ENCODE measurements at regions not wholly inside any gene's neighbourhood (a gene's known extent, or its start where the extent isn't known, plus 50 kb on each side); places are given as distances from the start of the nearest gene placed in this dataset.

- no peak for DNase-seq
Observed at GRCh38 chr7:25559581-25560367, 331.5 kb upstream of the NPVF start.

- no peak for DNase-seq
Observed at GRCh38 chr7:25562673-25563182, 334.4 kb upstream of the NPVF start.

GRCh38 chr7:25565002-25565401 is 336.7 kb upstream of the NPVF start:
- no peak for DNase-seq

- peak; percentile 53 for DNase-seq
Observed at GRCh38 chr7:25565949-25566348, 337.7 kb upstream of the NPVF start.

DNA sequence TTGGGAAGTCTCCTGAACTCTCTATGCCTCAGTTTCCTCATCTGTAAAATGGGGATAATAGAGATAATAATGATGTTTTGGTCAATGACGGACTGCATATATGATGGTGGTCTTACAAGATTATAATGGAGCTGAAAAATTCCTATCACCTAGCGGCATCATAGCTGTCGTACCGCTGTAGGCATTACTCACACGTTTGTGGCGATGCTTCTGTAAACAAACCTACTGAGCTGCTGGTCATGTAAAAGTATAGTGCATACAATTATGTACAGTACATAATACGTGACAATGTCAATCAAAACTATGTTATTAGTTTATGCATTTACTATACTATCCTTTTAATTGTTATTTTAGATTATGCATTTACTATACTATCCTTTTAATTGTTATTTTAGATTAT is 339.1 kb upstream of the NPVF start:
- no peak for DNase-seq

DNA sequence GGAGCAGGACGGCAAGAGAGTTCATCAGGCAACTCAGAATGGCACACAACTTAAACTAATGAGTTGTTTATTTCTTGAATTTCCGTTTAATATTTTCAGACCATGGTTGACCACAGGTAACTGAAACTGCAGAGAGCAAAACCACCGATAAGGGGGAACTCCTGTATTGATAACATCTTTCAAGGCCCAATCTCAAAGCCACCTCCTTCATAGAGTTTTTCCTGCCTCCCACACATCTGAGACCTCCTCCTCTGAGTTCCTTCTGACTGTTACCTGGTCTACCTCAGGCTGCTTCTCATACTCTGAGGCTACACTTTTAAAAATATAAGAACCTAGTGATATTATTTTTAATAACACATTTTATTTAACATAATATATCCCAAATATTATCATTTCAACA is 341.5 kb upstream of the NPVF start:
- DNase-seq = no peak

- no peak for DNase-seq
Observed at GRCh38 chr7:25572423-25572822, 344.1 kb upstream of the NPVF start.

DNA sequence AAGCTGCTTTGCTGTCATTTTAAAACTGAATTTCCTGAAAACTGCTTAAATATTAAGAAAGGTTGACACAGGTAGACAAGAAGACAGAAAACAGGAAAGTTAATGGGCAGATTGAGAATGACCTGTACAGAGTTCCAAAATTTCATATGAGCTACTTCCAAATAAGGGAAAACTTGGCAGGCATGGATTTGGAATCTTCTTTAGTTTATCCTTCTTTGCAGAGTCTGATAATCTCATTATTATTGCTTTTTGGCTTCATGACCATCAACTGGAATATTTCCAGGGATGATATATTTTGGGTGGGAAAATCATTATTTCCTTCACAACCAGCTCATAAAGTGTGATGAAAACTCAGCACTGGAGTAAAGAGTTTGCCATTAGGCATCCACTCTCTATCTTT is 346.5 kb upstream of the NPVF start:
- no peak for DNase-seq

DNA sequence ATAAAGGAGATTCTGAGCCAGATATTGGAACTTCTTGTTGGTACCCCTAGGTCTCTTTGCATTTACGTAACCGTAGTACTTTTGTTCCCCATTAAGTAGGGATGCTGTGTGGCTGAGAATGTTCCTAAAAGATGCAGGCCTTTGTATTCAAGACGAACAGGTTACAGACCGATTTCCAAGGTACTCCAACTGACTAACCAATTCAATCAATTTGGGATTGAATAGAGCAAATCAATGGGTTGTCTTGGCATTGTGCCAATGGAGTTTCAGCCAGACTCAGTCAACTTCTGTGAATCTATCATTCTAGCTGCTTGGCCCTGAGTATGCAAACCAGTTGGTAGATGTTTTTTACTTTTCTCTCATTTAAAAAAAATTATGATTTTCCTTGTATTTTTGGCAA is 347.3 kb upstream of the NPVF start:
- no peak for DNase-seq

- no peak for DNase-seq
Observed at GRCh38 chr7:25578991-25579777, 350.9 kb upstream of the NPVF start.

- DNase-seq = no peak
Observed at GRCh38 chr7:25579778-25580075, 351.4 kb upstream of the NPVF start.

DNA sequence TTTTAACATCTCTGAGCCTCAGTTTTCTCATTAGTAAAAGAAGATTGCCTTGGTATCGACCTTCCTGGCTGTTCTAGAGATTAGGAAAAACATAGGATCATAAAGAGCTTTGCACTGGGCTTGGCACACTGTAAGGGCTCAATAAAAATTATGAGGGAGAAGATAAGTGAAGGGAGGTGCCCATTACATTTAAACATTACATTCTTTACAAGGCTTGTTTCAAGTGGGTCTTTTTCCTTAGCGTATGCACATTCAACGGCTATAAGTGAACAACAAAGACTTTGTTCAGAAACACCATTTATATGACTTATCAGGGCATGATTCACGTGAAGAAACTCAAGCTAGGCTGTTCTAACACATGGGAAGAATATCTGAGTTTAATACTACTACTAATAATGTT is 351.9 kb upstream of the NPVF start:
- DNase-seq = no peak

DNA sequence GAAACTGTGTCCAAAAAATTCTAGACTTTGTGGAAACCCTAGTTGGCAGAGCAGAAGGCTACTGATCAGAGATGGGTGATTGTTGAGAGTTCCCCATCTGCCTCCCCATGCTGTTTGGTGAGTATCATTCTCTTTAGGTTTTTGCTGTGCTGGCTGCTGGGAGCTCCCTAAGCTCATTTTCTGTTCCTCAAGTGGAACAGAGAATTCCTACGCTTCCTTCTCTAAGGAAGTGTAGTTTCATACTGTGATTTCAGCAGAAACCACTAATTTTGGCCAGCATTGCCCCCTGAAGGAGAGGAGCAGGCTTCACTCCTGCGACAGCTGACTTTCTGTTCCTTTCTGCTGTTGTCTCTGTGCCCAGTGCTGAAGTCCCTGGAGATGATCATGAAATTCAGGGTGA is 355.3 kb upstream of the NPVF start:
- DNase-seq = no peak

DNA sequence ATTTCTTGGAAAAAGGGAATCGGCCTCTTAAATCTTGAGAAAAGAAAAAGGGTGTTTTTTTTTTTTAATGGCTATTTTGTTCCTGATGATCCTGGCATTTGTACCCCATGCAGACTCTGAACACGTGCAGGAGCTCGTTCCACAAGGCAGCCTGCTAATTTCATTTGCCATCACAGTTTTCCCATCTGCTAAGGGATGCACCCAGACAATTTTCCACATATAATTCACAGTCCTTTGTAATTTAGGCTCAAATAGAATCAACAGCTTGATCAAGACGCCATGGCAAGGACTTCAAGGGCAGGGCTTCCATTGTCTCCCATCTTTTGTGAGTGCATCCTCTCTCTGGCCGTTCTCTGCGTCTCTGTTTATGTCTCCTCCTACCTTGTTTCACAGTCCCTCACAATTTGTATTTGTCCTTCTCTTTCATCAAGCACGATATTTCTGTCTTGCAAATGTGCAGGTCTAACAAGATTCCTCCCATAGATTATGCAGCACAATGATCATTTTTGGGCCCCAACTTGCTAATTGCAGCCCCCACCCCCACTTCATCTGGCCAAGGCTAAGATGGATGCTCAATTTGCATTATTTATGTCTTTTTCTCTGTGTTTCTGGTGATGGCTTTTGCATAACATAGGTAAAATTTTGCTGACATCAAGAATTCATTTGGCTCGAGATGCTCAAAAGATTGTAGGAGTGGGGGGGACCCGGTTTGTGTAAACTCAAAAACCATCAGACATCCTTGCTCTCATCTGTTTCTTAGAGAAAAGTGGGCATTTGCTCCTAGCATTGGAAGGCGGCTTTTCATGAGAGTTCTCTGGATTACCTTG is 356.0 kb upstream of the NPVF start:
- no peak for DNase-seq

DNA sequence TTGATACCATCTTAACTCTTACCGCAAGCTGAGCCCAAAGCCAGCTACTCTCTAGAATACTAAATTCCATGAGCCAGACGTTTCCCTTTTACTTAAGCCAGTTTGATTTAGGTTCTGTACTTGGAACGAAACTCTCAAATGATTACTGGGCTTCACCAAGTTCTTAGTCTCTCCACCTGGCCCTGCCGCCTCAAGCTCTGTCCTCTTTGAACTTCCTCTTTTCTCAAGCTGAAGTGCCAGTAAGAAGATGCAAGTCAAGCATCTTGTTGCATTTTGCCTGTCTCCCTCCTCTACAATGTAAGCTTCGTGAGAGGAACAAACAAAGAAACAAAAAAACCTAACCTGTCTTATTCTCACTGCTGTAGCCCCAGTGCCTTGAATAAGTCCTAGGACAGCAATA is 358.2 kb upstream of the NPVF start:
- no peak for DNase-seq

DNA sequence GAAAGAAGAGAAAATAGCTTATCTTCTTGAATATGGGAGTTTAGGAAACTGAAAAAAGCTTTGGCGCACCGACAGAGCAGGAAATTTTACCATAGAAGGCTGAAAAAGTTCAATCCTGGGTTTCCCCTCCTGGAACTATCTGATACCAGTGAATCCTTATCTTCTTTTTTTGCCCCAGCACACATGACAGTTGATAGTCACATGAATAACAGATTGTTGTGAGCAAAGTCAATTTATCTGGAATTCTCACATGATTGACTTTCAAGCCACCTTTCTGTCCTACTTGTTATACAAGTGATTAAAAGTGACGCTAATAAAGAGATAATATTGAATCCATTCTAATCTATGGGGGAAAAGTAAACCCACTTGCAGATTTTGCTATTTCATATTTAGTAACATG is 365.8 kb upstream of the NPVF start:
- DNase-seq = no peak

- no peak for DNase-seq
Observed at GRCh38 chr7:25594728-25595127, 366.4 kb upstream of the NPVF start.

DNA sequence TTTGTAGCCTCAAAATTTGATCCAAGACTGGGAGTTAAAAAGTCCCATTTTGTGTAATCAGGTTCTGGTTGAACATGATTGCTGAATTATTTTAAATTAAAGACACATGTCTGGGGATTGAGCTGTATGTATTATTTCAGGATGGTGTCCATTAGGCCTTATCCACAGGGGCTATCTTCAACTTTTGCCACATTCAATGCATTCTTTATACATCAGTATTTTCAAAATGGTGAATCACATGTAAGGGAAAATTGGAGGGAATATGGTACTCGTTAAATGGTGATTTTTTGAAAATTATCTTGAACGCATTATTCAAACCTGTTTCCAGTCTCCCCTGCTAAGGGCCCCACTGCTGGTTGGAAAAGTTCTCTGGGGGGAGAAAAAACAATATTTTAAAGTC is 367.7 kb upstream of the NPVF start:
- no peak for DNase-seq

GRCh38 chr7:25596443-25596842 is 368.2 kb upstream of the NPVF start:
- no peak for DNase-seq

DNA sequence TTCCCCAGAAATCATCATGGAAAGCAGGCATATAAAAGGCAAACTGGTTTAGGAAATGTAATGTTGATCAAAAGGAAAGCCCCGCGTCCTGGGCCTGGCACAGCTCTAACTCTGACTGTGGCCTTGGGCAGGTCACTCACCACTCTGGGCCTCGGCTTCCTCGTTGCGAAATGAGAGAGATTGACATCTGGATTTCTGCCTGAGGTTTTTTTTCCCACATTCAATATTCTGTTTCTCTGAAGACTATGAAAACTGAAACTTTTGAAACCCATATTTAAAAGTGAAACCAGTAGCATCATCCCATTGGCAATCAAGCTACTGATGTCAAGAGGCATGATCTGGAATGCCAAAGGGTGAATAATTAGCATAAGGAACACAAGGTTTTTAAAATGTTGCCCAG is 369.7 kb upstream of the NPVF start:
- no peak for DNase-seq

- DNase-seq = no peak
Observed at GRCh38 chr7:25598765-25599164, 370.5 kb upstream of the NPVF start.

DNA sequence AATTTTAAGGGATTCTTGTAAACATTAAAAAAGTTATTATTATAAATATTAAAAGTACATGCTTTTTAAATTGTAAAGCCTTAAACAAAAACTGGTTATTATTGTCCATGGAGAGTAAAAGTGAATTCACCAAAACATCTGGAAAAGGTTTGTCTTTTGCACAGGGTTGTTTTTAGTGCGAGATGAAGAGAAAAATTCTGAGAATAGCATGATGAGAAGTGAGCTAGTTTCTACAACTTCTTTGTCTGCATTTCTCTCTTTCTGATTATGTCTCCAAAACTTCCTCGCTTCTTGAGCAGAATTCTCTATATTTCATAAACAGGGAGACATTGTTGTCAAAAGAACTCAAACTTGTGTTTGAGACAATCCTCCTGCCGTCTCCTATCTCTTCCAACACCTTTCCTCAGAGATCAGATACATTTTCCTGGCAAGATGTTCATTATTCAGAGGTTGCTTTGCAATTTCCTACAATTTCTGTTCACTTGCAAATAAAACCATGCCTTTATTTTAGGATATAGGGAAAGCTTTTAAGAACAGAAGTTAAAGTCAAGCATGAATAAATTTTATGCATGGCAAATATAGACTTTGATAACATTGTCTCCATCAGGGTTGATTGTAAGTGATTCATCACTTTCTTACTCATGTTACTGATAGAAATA is 372.1 kb upstream of the NPVF start:
- DNase-seq = no peak
